ENCODE measurements at regions not wholly inside any gene's neighbourhood (a gene's known extent, or its start where the extent isn't known, plus 50 kb on each side); places are given as distances from the start of the nearest gene placed in this dataset.

DNA sequence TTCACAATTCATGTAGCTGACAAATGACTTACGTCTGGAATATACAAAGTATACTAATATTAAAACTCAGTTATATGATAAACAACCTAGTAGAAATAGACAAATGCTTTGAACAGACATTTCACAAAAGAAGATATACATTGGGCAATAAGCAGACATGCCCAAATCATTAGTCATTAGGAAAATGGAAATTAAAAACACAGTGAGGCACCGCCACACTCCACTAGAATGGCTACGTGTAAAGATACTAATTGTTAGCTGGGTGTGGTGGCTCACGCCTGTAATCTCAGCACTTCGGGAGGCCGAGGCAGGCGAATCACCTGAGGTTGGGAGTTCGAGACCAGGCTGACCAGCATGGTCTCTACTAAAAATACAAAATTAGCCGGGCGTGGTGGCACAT lies 248.9 kb upstream of the TMEM132C start:
- TF ChIP-seq, protein P1, sequence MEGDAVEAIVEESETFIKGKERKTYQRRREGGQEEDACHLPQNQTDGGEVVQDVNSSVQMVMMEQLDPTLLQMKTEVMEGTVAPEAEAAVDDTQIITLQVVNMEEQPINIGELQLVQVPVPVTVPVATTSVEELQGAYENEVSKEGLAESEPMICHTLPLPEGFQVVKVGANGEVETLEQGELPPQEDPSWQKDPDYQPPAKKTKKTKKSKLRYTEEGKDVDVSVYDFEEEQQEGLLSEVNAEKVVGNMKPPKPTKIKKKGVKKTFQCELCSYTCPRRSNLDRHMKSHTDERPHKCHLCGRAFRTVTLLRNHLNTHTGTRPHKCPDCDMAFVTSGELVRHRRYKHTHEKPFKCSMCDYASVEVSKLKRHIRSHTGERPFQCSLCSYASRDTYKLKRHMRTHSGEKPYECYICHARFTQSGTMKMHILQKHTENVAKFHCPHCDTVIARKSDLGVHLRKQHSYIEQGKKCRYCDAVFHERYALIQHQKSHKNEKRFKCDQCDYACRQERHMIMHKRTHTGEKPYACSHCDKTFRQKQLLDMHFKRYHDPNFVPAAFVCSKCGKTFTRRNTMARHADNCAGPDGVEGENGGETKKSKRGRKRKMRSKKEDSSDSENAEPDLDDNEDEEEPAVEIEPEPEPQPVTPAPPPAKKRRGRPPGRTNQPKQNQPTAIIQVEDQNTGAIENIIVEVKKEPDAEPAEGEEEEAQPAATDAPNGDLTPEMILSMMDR (IDR thresholded peaks at IDR 0.05) = no peak
- TF ChIP-seq ESRRA (CRISPR knock-in tag; IDR thresholded peaks at IDR 0.05; ENCODE audit: borderline replicate concordance) (no peak), NR3C1 (CRISPR knock-in tag; conservative IDR thresholded peaks at IDR 0.05; ENCODE audit: low read depth) (no peak), SMAD3 (CRISPR knock-in tag; IDR thresholded peaks at IDR 0.05; ENCODE audit: borderline replicate concordance) (no peak), JUN (CRISPR knock-in tag; IDR thresholded peaks at IDR 0.05) (no peak), KAT7 (CRISPR knock-in tag; IDR thresholded peaks at IDR 0.05; ENCODE audit: borderline replicate concordance) (no peak), ATF1 (CRISPR knock-in tag; IDR thresholded peaks at IDR 0.05) (no peak), ZNF671 (CRISPR knock-in tag; IDR thresholded peaks at IDR 0.05) (no peak), SMAD4 (CRISPR knock-in tag; IDR thresholded peaks at IDR 0.05) (no peak)
- TF ChIP-seq, protein P2, sequence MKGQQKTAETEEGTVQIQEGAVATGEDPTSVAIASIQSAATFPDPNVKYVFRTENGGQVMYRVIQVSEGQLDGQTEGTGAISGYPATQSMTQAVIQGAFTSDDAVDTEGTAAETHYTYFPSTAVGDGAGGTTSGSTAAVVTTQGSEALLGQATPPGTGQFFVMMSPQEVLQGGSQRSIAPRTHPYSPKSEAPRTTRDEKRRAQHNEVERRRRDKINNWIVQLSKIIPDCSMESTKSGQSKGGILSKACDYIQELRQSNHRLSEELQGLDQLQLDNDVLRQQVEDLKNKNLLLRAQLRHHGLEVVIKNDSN (CRISPR knock-in tag; IDR thresholded peaks at IDR 0.05) = no peak
- TF ChIP-seq, protein P3, sequence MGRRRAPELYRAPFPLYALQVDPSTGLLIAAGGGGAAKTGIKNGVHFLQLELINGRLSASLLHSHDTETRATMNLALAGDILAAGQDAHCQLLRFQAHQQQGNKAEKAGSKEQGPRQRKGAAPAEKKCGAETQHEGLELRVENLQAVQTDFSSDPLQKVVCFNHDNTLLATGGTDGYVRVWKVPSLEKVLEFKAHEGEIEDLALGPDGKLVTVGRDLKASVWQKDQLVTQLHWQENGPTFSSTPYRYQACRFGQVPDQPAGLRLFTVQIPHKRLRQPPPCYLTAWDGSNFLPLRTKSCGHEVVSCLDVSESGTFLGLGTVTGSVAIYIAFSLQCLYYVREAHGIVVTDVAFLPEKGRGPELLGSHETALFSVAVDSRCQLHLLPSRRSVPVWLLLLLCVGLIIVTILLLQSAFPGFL (CRISPR knock-in tag; IDR thresholded peaks at IDR 0.05; ENCODE audit: borderline replicate concordance) = no peak
- TF ChIP-seq, protein P4, sequence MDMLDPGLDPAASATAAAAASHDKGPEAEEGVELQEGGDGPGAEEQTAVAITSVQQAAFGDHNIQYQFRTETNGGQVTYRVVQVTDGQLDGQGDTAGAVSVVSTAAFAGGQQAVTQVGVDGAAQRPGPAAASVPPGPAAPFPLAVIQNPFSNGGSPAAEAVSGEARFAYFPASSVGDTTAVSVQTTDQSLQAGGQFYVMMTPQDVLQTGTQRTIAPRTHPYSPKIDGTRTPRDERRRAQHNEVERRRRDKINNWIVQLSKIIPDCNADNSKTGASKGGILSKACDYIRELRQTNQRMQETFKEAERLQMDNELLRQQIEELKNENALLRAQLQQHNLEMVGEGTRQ (CRISPR knock-in tag; IDR thresholded peaks at IDR 0.05) = no peak
- TF ChIP-seq, protein P5, sequence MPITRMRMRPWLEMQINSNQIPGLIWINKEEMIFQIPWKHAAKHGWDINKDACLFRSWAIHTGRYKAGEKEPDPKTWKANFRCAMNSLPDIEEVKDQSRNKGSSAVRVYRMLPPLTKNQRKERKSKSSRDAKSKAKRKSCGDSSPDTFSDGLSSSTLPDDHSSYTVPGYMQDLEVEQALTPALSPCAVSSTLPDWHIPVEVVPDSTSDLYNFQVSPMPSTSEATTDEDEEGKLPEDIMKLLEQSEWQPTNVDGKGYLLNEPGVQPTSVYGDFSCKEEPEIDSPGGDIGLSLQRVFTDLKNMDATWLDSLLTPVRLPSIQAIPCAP (CRISPR knock-in tag; IDR thresholded peaks at IDR 0.05) = no peak
- TF ChIP-seq, protein P6, sequence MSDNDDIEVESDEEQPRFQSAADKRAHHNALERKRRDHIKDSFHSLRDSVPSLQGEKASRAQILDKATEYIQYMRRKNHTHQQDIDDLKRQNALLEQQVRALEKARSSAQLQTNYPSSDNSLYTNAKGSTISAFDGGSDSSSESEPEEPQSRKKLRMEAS (CRISPR knock-in tag; IDR thresholded peaks at IDR 0.05) = no peak
